ENCODE measurements at regions not wholly inside any gene's neighbourhood (a gene's known extent, or its start where the extent isn't known, plus 50 kb on each side); places are given as distances from the start of the nearest gene placed in this dataset.
A peak's percentile ranks its signal among the peaks of the same experiment; 100 is the strongest.

- TF ChIP-seq RBBP5 (conservative IDR thresholded peaks at IDR 0.05) (no peak), RELA (IDR thresholded peaks at IDR 0.05; ENCODE audit: borderline replicate concordance, partially characterized antibody) (no peak), HDAC2 (IDR thresholded peaks at IDR 0.05) (no peak), YBX1 (IDR thresholded peaks at IDR 0.05) (no peak)
Observed at GRCh38 chr6:48998574-48998973, 464.5 kb downstream of the MMUT start (continued).

- no peaks in the 10 kb centered on the region for H3K36me3 ChIP-seq (ENCODE audit: control insufficient read depth in 2 of 2, insufficient read depth in 2 of 2, low read length in 1 of 2)
- in situ Hi-C loops (cut with MboI) (no loop called here), intact Hi-C loops (cut with micrococcal nuclease; ENCODE audit: unreplicated experiment) (no loop called here)
- CTCF ChIA-PET = interaction anchor here (1.2 kb wide), 1 partner anchor 35 kb away, joined by 3 read pairs; no protein-coding TSS in a partner anchor
- no peak overlapping the region for H2AFZ ChIP-seq (ENCODE audit: control insufficient read depth, low read depth, low read length)
- POLR2A ChIA-PET = no interaction called here
- H3K79me2 ChIP-seq (ENCODE audit: control insufficient read depth, insufficient read depth, low read length) = no peaks in the 10 kb centered on the region
- H4K20me1 ChIP-seq (ENCODE audit: control insufficient read depth, insufficient read depth) = no peaks in the 10 kb centered on the region
- H3K4me2 ChIP-seq (ENCODE audit: control insufficient read depth, insufficient read depth) = no peak overlapping the region
- H3K4me1 ChIP-seq (ENCODE audit: control insufficient read depth, insufficient read depth, low read length) = no peaks in the 10 kb centered on the region
- WGBS (ENCODE audit: insufficient coverage, insufficient replicate concordance, low lambda C conversion rate, missing lambda C conversion rate) = 0% methylated on average over 6 of the region's 6 CpGs
- DNase-seq (ENCODE audit: low read depth, low spot score) = no peak
- no TSS peak for BruUV-seq (replicated peaks)
- H3K9me3 ChIP-seq (replicated peaks; ENCODE audit: control insufficient read depth, insufficient read depth, low read length) = no peaks in the 10 kb centered on the region
- SMC1A ChIA-PET (ENCODE audit: uncharacterized antibody, unreplicated experiment) = no interaction called here
- RAD21 ChIA-PET (ENCODE audit: unreplicated experiment) = no interaction called here
- FAIRE-seq = no peak
- no peaks in the 10 kb centered on the region for H3K27me3 ChIP-seq (replicated peaks in 1 of 2; ENCODE audit: control insufficient read depth in 2 of 2, insufficient read depth in 2 of 2, low read length in 1 of 2)
- peak; percentile 41 for ATAC-seq
- no peak overlapping the region for H3K9ac ChIP-seq (ENCODE audit: control insufficient read depth, insufficient read depth, low read length)
- TF ChIP-seq SUZ12 (IDR thresholded peaks at IDR 0.05; ENCODE audit: unreplicated experiment) (no peak), SMAD1 (IDR thresholded peaks at IDR 0.05; ENCODE audit: low read depth, partially characterized antibody) (peak; percentile 36), LARP7 (IDR thresholded peaks at IDR 0.05) (no peak), IRF5 (IDR thresholded peaks at IDR 0.05; ENCODE audit: borderline replicate concordance) (no peak), ESRRA (IDR thresholded peaks at IDR 0.05; ENCODE audit: low read length) (no peak), HDAC2 (IDR thresholded peaks at IDR 0.05) (no peak)
- H3K27ac ChIP-seq (ENCODE audit: control insufficient read depth, insufficient read depth) = no peak overlapping the region
- H3K4me3 ChIP-seq = no peak overlapping the region
Observed at GRCh38 chr6:48996461-48997119, 466.5 kb downstream of the MMUT start.

All from GM12878 (cell line).